ENCODE measurements at regions not wholly inside any gene's neighbourhood (a gene's known extent, or its start where the extent isn't known, plus 50 kb on each side); places are given as distances from the start of the nearest gene placed in this dataset.
"Not testable (repeated sequence)": the region's sequence is repeated elsewhere in the genome, so short reads cannot be mapped to it uniquely, and the experiment has no call there.

DNA sequence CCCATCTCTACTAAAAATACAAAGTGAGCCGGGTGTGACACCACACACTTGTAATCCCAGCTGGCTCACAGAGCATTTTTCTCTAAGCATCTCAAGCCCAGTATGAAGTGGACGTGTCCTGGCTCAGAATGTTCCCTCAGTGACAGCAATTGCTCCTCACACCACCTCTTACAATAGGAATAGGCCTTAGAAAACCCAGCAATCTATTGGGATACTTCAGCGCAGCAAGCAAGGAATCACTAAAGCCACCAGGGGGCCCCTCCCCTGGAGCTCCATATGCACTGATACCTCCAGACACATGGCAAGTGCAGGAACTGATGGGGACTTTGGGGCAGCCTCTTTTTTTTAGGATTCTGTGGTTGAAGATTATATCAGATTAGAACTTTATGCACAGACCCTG is 82.5 kb upstream of the GOLGA6L6 start:
- TF ChIP-seq, protein P1, sequence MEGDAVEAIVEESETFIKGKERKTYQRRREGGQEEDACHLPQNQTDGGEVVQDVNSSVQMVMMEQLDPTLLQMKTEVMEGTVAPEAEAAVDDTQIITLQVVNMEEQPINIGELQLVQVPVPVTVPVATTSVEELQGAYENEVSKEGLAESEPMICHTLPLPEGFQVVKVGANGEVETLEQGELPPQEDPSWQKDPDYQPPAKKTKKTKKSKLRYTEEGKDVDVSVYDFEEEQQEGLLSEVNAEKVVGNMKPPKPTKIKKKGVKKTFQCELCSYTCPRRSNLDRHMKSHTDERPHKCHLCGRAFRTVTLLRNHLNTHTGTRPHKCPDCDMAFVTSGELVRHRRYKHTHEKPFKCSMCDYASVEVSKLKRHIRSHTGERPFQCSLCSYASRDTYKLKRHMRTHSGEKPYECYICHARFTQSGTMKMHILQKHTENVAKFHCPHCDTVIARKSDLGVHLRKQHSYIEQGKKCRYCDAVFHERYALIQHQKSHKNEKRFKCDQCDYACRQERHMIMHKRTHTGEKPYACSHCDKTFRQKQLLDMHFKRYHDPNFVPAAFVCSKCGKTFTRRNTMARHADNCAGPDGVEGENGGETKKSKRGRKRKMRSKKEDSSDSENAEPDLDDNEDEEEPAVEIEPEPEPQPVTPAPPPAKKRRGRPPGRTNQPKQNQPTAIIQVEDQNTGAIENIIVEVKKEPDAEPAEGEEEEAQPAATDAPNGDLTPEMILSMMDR (IDR thresholded peaks at IDR 0.05; ENCODE audit: extremely low read depth in 1 of 2, insufficient read depth in 1 of 2, low read depth in 1 of 2, low read length in 2 of 2), result not testable (repeated sequence)
- TF ChIP-seq POLR2AphosphoS5 (IDR thresholded peaks at IDR 0.05; ENCODE audit: insufficient read depth, low read depth, low read length); POLR2A (IDR thresholded peaks at IDR 0.05; ENCODE audit: low read depth, low read length); EZH2 (IDR thresholded peaks at IDR 0.05; ENCODE audit: borderline replicate concordance, low read depth, low read length, severe bottlenecking); MYC (IDR thresholded peaks at IDR 0.05; ENCODE audit: low read depth, low read length); FOS (IDR thresholded peaks at IDR 0.05; ENCODE audit: borderline replicate concordance, insufficient read depth, low read length); JUN (IDR thresholded peaks at IDR 0.05; ENCODE audit: borderline replicate concordance, insufficient read depth, insufficient read length, low read depth); GATA2 (IDR thresholded peaks at IDR 0.05; ENCODE audit: insufficient read depth, insufficient read length, low read depth, low read length): not testable (repeated sequence)
- TF ChIP-seq, protein P2, sequence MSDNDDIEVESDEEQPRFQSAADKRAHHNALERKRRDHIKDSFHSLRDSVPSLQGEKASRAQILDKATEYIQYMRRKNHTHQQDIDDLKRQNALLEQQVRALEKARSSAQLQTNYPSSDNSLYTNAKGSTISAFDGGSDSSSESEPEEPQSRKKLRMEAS (IDR thresholded peaks at IDR 0.05; ENCODE audit: insufficient read depth, insufficient read length), result not testable (repeated sequence)
